ENCODE measurements at regions not wholly inside any gene's neighbourhood (a gene's known extent, or its start where the extent isn't known, plus 50 kb on each side); places are given as distances from the start of the nearest gene placed in this dataset.

- no peak for DNase-seq
Observed at GRCh38 chr14:80378084-80378690, 166.9 kb upstream of the DIO2 start.

DNA sequence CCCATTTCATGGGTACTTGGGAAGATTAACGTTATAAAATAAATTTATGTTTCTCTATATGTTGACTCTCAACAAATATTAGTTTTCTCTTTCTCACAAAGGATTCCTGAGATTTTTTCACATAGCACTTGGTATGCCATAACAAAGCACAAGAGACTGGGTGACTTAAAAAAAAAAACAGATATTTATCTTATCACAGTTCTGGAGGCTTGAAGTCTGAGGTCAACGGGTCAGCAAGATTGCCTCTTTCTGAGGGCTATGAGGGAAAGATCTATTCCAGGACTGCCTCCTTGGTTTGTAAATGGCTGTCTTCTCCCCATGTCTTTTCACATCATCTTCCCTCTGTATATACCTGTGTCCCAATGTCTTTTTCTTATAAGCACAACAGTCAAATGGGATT, 153.5 kb upstream of the DIO2 start:
- DNase-seq: no peak

DNA sequence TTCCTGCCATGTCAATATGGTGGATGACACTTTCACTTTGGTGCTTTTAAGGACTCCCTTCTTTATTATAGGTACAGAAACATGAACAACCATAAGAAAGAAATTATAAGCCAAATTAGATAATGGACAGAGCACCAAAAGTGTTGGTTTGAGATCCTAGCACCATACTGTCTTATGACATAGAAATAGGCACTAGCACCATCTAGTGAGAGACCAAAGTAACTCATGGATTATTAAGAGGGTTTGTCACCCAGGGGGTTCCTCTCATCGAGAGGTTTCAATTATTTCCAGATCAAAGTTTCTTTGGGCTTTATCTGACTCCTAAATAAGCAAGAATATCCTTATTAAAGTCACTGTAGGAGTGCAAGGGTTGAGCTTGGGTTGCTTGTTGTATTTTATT, 153.0 kb upstream of the DIO2 start:
- DNase-seq: no peak

- no peak for DNase-seq
Observed at GRCh38 chr14:80358112-80358511, 146.8 kb upstream of the DIO2 start.

- DNase-seq: no peak
Observed at GRCh38 chr14:80356413-80356812, 145.1 kb upstream of the DIO2 start.

GRCh38 chr14:80354860-80355581, 143.7 kb upstream of the DIO2 start:
- DNase-seq: peak; percentile 87

DNA sequence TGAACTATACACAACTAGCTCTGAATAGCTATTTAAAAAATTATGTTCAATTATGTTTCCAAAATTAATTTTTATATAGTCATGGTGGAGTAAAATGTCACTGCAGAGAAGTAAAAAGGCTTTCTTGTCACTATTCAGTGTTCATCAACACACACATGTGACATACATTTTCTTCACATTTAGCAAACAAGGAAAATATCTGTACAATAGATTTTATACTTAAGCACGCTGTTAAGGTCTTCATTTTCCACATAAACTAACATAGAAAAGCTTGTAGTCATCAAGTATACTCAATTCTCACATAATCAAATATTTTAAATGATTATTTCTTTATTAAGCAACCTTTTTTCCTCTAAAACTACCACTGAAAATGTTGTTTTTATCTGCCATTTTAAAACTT, 141.2 kb upstream of the DIO2 start:
- no peak for DNase-seq

GRCh38 chr14:80350707-80351106, 139.4 kb upstream of the DIO2 start:
- no peak for DNase-seq

GRCh38 chr14:80346395-80346794, 135.1 kb upstream of the DIO2 start:
- no peak for DNase-seq

DNA sequence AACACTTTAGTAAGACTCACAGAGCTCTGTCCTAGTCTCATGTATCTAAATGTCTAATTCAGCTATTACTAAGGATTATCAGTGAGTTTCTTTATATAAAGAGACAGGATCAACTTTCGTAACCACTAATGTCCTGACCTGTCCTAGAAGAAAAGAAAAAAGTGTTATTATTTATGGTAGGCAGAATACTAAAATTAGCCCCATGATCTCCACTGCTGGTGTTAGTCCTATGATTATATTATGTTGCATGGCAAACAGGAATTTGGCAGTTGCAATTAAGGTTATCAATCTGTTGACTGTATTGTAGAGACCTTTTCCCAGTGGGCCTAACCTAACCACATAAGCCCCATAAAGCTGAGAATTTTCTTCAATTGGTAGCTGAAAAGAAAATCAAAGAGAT, 132.9 kb upstream of the DIO2 start:
- no peak for DNase-seq

GRCh38 chr14:80336608-80337106, 125.4 kb upstream of the DIO2 start:
- DNase-seq: no peak

- DNase-seq: no peak
Observed at GRCh38 chr14:80325688-80326087, 114.4 kb upstream of the DIO2 start.

DNA sequence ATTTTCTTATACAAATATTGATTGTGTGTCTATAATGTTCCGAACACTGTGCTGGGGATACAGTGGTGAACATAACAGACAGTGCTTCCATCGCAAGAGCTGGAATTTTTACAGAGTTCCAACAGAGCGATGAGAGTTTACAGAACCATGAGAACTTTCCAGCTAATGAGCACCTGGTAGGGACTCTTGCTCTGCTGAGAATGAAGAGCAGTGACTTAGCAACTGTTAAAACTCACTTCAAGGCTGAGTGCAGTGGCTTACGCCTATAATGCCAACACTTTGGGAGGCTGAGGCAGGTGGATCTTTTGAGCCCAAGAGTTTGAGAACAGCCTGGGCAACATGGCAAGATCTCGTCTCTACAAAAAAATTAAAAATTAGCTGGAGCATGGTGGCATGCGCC, 113.8 kb upstream of the DIO2 start:
- no peak for DNase-seq

GRCh38 chr14:80324649-80325048, 113.3 kb upstream of the DIO2 start:
- DNase-seq: no peak

- DNase-seq: no peak
Observed at GRCh38 chr14:80323038-80323665, 111.8 kb upstream of the DIO2 start.

DNA sequence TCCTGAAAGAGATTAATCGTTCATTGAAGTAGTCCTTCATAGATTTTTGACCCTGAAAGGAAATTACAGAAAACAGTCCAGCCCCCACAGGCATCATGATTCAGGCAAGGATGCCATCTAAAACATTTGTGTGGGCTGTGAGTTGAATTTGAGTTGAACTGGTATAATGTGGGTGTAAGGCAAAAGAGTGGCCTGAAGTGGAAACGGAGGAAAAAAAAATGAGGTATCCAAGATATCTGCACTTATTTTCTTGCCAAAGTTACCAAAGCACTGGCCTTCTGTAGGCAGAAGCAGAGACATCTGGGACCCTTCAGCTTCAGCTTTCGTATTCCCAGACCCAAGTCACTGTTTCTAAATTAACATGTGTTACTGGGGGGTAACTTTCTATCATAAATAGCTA, 105.1 kb upstream of the DIO2 start:
- DNase-seq: no peak

- DNase-seq: no peak
Observed at GRCh38 chr14:80315681-80316080, 104.4 kb upstream of the DIO2 start.

DNA sequence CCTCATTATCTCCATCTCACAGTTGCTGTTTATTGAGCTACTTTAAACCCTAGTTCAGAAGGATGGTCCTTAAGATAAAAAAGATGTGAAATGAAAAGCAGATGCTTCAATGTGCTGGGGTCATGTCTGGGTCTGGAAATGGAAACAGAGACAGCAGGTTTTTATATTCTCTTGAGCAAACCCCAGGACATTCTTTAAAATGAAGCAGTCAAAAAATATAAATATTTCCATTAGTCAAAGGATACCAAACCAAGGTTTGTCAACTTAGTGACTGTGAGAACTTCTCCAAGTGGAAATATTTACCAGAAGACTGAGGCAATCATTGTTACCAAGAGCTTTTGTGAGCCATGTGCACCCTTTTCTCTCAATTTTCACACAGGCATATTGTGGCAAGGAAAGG, 102.5 kb upstream of the DIO2 start:
- DNase-seq: no peak

DNA sequence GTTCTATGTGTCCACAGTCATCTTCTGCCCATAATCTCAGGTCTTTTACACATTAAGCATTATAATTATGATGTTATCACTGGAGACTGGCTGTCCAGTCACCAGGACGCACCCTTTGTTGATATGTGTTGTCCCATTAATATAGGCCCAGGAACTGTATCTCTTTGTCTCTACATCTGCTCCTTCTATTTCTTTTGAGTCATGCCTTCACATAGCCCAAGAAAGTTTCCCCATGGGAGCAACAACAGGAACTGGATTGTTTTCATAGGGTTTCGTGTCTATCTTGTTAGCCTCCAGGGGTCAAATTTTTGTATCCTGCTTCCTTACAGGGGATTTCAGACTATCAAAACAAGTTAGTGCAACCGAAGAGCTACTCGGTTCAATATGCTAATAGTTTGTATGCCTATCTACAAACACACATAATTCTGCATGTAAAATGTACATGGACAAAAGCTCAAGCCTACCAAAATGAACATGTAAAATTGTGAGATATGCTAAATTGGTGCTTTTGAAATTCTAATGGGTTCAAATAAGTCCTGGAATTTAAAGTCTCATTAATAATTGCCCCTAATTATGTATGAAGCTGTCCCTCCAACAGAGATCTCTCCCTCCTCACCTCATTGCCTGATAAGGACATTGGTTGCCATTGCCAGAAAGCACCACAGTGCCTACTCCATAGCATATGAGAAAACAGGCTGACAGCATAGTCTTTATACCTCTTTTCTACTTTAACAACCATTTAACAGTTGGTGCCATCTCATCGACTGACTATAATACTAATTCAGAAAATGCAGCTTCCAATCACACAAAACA, 99.8 kb upstream of the DIO2 start:
- no peak for DNase-seq

DNA sequence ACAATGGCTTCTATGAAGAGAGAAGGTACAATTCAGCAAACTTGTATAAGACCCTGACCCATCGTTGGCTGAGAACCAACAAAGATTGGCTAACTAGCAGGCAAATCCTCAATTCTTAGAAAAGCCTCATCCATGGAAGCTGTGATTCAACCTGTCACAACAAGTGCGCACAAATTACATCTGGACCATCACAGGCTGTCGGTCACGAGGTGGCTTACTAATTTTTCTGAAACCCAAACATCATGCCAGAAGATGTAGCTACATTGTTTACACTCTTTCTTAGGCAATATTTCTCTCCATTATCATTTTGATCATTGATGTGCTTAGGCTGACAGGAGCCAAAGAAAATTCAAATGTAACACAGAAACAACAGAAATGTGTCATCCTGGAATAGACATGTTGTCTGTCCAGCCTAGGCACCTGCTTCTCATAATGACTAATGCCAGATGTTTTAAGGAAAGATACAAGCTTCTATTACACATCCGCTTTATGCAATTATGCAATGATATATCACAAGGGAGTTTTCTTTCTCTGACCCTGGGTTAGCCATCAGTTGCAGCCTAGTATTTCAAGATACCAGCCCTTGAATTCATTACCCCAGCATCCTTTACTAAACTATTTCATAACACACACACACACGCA, 92.9 kb upstream of the DIO2 start:
- DNase-seq: no peak

DNA sequence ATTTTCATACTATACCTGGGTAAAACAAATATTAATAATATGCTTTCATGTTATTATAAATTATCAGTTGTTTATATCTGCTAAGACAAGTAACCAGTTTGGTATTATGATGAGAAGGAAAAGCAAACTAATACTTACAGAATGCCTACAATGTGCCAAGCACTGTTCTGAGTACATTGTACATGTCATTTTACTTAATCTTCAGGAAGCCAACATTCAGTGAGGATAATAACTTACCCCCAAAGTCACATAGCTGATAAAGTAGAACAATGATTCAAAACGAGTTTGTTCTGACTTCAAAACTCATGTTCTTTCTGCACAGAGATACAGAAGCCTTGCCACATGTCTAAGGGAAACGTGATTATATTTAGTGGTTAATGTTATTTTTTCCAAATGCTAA, 89.0 kb upstream of the DIO2 start:
- no peak for DNase-seq

GRCh38 chr14:80298491-80299017, 87.2 kb upstream of the DIO2 start:
- DNase-seq: no peak

DNA sequence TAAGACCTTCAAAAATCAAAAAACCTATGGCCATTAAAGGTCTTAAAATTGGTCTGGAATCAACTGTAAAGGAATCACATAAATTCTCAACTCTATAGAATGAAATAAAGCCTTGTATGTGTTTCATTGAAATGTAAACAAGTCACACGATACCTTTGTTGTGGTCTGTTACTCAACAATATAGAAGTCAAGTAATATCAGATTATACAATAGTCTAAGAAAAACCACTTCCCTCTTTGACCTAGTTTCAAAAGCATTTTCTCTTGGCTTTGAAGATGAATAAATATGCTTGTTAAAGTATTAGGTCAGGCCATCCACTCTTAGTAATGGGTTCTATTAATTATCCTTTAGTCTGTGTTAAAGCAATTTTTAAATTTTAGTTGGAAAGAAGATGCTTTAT, 79.8 kb upstream of the DIO2 start:
- no peak for DNase-seq

All from DMS153 (cell line).